K562 (cell line): ENCODE measurements at regions not wholly inside any gene's neighbourhood (a gene's known extent, or its start where the extent isn't known, plus 50 kb on each side); places are given as distances from the start of the nearest gene placed in this dataset.

Experiments
- ELF1 ChIP-seq: fragments of 200-800 bp; sonication (Bioruptor generic); IDR thresholded peaks from 2 replicates; pipeline ENCODE4 v1.6.1; 2016; ENCODE audit warnings: missing genetic modification characterization, missing compliant biosample characterization
- EP300 ChIP-seq: IDR thresholded peaks from 2 replicates; pipeline ENCODE4 v1.6.1; 2012; ENCODE audit warnings: low read length, improper control_type of control experiment
- GABPA ChIP-seq: fragments of 200-800 bp; sonication (Bioruptor generic); conservative IDR thresholded peaks from 2 replicates; pipeline ENCODE4 v1.6.1; 2016; ENCODE audit warnings: low read depth, missing genetic modification characterization, missing compliant biosample characterization
- MAFF ChIP-seq: IDR thresholded peaks from 2 replicates; pipeline ENCODE4 v1.6.1; 2012; ENCODE audit warnings: low read length, improper control_type of control experiment
- MTF1 ChIP-seq: fragments of 250-450 bp; sonication (Bioruptor Pico); IDR thresholded peaks from 2 replicates; pipeline ENCODE4 v1.9.0; 2021; ENCODE audit warnings: moderate library complexity, mild to moderate bottlenecking, inconsistent platforms, borderline replicate concordance
- SUPT5H ChIP-seq: fragments of 450-650 bp; IDR thresholded peaks from 2 replicates; pipeline ENCODE4 v1.6.1; 2016
- ZNF253 ChIP-seq: fragments of 250-450 bp; sonication (Bioruptor Pico); conservative IDR thresholded peaks from 2 replicates; pipeline ENCODE4 v1.6.1; 2021; ENCODE audit warnings: mild to moderate bottlenecking
- TF ChIP-seq, protein P1 (sequence below): fragments of 250-450 bp; sonication (Bioruptor Pico); IDR thresholded peaks from 2 replicates; pipeline ENCODE4 v1.8.0; 2021; ENCODE audit warnings: mild to moderate bottlenecking, moderate library complexity
- TF ChIP-seq, protein P2 (sequence below): fragments of 450-650 bp; formaldehyde crosslinking; IDR thresholded peaks from 2 replicates; pipeline ENCODE4 v1.4.0; 2022; ENCODE audit warnings: missing genetic modification characterization
- TF ChIP-seq, protein P3 (sequence below), 2 experiments: fragments of 200-800 bp in 1 of 2; sonication (Bioruptor generic) in 1 of 2; sonication (generic) in 1 of 2; formaldehyde crosslinking in 1 of 2; IDR thresholded peaks in 1 of 2; conservative IDR thresholded peaks in 1 of 2; 2 replicates each; pipeline versions ENCODE4 v1.5.0 to v1.6.1; 2016 to 2020; ENCODE audit warnings: missing compliant biosample characterization in 1 of 2, missing genetic modification characterization in 1 of 2, missing genetic modification reagents in 1 of 2
- TF ChIP-seq, protein P4 (sequence below): fragments of 450-650 bp; IDR thresholded peaks from 2 replicates; pipeline ENCODE4 v1.6.1; 2018; ENCODE audit warnings: mild to moderate bottlenecking, low read depth; ENCODE audit not compliant: partially characterized antibody
- TF ChIP-seq, protein P5 (sequence below), 2 experiments: fragments of 450-650 bp in 1 of 2; sonication (generic) in 1 of 2; formaldehyde crosslinking in 1 of 2; IDR thresholded peaks; 2 replicates each; pipeline versions ENCODE4 v1.7.1 to v1.9.0; 2016 to 2022; ENCODE audit warnings: inconsistent platforms in 1 of 2, mild to moderate bottlenecking in 1 of 2, missing genetic modification reagents in 1 of 2

DNA sequence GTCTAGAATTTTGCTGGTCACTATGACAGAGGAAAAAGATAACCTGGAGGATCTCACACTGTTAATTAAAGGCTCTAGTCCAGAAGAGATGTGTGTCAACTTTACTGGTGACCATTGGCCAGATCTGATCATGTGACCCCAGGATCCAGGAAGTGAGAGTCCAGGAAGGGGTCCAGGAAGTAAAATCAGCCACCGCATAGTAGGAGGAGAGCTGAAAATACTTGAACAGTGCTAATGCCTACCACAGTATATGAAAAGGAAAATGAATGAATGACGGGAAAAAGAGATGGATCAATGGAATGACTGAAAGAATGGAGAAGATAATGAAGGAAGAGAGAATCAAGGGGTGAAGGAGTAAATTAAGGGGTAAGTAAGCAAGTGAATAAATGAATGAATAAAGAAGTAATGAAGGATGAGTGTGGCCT is 415.3 kb downstream of the RPS24 start (continued):
- TF ChIP-seq ELF1, result peak; percentile 96
- TF ChIP-seq, protein P1, sequence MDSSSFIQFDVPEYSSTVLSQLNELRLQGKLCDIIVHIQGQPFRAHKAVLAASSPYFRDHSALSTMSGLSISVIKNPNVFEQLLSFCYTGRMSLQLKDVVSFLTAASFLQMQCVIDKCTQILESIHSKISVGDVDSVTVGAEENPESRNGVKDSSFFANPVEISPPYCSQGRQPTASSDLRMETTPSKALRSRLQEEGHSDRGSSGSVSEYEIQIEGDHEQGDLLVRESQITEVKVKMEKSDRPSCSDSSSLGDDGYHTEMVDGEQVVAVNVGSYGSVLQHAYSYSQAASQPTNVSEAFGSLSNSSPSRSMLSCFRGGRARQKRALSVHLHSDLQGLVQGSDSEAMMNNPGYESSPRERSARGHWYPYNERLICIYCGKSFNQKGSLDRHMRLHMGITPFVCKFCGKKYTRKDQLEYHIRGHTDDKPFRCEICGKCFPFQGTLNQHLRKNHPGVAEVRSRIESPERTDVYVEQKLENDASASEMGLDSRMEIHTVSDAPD (CRISPR knock-in tag), result no peak
- TF ChIP-seq, protein P2, sequence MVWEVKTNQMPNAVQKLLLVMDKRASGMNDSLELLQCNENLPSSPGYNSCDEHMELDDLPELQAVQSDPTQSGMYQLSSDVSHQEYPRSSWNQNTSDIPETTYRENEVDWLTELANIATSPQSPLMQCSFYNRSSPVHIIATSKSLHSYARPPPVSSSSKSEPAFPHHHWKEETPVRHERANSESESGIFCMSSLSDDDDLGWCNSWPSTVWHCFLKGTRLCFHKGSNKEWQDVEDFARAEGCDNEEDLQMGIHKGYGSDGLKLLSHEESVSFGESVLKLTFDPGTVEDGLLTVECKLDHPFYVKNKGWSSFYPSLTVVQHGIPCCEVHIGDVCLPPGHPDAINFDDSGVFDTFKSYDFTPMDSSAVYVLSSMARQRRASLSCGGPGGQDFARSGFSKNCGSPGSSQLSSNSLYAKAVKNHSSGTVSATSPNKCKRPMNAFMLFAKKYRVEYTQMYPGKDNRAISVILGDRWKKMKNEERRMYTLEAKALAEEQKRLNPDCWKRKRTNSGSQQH (CRISPR knock-in tag), result peak; percentile 50; the same call in 1 of the 2 replicates
- TF ChIP-seq GABPA, result peak; percentile 50
- TF ChIP-seq, protein P3, sequence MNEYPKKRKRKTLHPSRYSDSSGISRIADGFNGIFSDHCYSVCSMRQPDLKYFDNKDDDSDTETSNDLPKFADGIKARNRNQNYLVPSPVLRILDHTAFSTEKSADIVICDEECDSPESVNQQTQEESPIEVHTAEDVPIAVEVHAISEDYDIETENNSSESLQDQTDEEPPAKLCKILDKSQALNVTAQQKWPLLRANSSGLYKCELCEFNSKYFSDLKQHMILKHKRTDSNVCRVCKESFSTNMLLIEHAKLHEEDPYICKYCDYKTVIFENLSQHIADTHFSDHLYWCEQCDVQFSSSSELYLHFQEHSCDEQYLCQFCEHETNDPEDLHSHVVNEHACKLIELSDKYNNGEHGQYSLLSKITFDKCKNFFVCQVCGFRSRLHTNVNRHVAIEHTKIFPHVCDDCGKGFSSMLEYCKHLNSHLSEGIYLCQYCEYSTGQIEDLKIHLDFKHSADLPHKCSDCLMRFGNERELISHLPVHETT (CRISPR knock-in tag; conservative IDR thresholded peaks at IDR 0.05 in 1 of 2, IDR thresholded peaks at IDR 0.05 in 1 of 2), result peak in 1 of 2 experiments; percentile 17; a peak in 1 of 4 replicates
- no peak for TF ChIP-seq EP300
- TF ChIP-seq, protein P4, sequence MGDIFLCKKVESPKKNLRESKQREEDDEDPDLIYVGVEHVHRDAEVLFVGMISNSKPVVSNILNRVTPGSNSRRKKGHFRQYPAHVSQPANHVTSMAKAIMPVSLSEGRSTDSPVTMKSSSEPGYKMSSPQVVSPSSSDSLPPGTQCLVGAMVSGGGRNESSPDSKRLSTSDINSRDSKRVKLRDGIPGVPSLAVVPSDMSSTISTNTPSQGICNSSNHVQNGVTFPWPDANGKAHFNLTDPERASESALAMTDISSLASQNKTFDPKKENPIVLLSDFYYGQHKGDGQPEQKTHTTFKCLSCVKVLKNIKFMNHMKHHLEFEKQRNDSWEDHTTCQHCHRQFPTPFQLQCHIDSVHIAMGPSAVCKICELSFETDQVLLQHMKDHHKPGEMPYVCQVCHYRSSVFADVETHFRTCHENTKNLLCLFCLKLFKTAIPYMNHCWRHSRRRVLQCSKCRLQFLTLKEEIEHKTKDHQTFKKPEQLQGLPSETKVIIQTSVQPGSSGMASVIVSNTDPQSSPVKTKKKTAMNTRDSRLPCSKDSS, result no peak
- TF ChIP-seq SUPT5H, result no peak
- TF ChIP-seq ZNF253, result no peak
- peak; percentile 14; the same call in 1 of the 2 replicates for TF ChIP-seq MAFF
- no peak for TF ChIP-seq MTF1 (CRISPR knock-in tag)
- TF ChIP-seq, protein P5, sequence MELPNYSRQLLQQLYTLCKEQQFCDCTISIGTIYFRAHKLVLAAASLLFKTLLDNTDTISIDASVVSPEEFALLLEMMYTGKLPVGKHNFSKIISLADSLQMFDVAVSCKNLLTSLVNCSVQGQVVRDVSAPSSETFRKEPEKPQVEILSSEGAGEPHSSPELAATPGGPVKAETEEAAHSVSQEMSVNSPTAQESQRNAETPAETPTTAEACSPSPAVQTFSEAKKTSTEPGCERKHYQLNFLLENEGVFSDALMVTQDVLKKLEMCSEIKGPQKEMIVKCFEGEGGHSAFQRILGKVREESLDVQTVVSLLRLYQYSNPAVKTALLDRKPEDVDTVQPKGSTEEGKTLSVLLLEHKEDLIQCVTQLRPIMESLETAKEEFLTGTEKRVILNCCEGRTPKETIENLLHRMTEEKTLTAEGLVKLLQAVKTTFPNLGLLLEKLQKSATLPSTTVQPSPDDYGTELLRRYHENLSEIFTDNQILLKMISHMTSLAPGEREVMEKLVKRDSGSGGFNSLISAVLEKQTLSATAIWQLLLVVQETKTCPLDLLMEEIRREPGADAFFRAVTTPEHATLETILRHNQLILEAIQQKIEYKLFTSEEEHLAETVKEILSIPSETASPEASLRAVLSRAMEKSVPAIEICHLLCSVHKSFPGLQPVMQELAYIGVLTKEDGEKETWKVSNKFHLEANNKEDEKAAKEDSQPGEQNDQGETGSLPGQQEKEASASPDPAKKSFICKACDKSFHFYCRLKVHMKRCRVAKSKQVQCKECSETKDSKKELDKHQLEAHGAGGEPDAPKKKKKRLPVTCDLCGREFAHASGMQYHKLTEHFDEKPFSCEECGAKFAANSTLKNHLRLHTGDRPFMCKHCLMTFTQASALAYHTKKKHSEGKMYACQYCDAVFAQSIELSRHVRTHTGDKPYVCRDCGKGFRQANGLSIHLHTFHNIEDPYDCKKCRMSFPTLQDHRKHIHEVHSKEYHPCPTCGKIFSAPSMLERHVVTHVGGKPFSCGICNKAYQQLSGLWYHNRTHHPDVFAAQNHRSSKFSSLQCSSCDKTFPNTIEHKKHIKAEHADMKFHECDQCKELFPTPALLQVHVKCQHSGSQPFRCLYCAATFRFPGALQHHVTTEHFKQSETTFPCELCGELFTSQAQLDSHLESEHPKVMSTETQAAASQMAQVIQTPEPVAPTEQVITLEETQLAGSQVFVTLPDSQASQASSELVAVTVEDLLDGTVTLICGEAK (IDR thresholded peaks at IDR 0.05), result 0 out of 2 replicates have a peak, but pooled peaks have one; percentile 30
- TF ChIP-seq, protein P5 (CRISPR knock-in tag; IDR thresholded peaks at IDR 0.05), result no peak
